Naive B cell (primary cell): ENCODE measurements at regions not wholly inside any gene's neighbourhood (a gene's known extent, or its start where the extent isn't known, plus 50 kb on each side); places are given as distances from the start of the nearest gene placed in this dataset.
A peak's percentile ranks its signal among the peaks of the same experiment; 100 is the strongest.
"Not testable (repeated sequence)": the region's sequence is repeated elsewhere in the genome, so short reads cannot be mapped to it uniquely, and the experiment has no call there.

Experiments
- ATAC-seq, 2 donors: fragments of 150-1000 bp; cut with Tn5 transposase; 2 replicates each; pipeline ENCODE4 v1.10.0; 2021; ENCODE audit warnings: low read depth in 2 of 2, mild to moderate bottlenecking in 2 of 2, moderate library complexity in 2 of 2
- DNase-seq: peaks from one replicate; pipeline ENCODE4 v3.0.0; 2022
- H3K27ac Mint-ChIP-seq, 6 donors: one replicate each; pipeline ENCODE4 v1.8.0; 2020 to 2022; ENCODE audit warnings: mild to moderate bottlenecking in 6 of 6, mixed read lengths in 6 of 6, moderate library complexity in 5 of 6, inconsistent platforms in 2 of 6
- H3K27me3 Mint-ChIP-seq, 3 donors: one replicate each; pipeline ENCODE4 v1.8.0; 2021 to 2022; ENCODE audit warnings: mixed read lengths in 3 of 3, mild to moderate bottlenecking in 1 of 3
- H3K36me3 Mint-ChIP-seq, 2 donors: one replicate each; pipeline ENCODE4 v1.8.0; 2020 to 2022; ENCODE audit warnings: mixed read lengths in 2 of 2, inconsistent platforms in 1 of 2, mild to moderate bottlenecking in 1 of 2
- H3K4me1 Mint-ChIP-seq, 3 donors: one replicate each; pipeline ENCODE4 v1.8.0; 2020 to 2022; ENCODE audit warnings: mixed read lengths in 3 of 3, inconsistent platforms in 1 of 3, mild to moderate bottlenecking in 1 of 3, moderate library complexity in 1 of 3
- H3K4me3 Mint-ChIP-seq, 8 donors: one replicate each; pipeline ENCODE4 v1.8.0; 2020 to 2022; ENCODE audit warnings: mild to moderate bottlenecking in 8 of 8, mixed read lengths in 8 of 8, moderate library complexity in 8 of 8, inconsistent platforms in 2 of 8
- H3K9me3 Mint-ChIP-seq, 7 donors: one replicate each; pipeline ENCODE4 v1.8.0; 2020 to 2022; ENCODE audit warnings: mixed read lengths in 7 of 7, mild to moderate bottlenecking in 5 of 7, inconsistent platforms in 2 of 7, moderate library complexity in 1 of 7

DNA sequence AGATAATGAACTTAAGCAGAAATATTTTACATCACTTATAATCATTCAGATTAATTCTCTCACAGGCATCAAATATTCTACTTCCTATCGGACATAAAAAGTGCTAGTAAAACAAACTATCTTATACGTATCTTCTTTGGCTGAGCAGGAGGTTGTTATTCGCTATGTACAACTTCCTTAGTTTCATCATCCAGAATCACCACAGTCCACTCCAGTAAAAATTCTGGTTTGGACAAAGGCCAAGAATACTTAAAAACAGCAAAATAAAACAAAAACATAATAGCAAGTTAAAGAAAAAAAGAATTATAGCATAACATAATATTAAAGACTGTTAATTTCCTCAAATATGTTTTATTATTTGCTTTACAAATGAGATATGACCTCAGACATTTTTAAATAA lies 1077.1 kb upstream of the CELF4 start:
- DNase-seq (no peak), ATAC-seq (no peak)
- no peak overlapping the region for H3K4me3 Mint-ChIP-seq
- peaks cover 0 to 10% of the 10 kb centered on the region in 2 donors for H3K36me3 Mint-ChIP-seq
- H3K9me3 Mint-ChIP-seq = peaks cover 8 to 24% (median 9%) of the 10 kb centered on the region in 7 donors
- H3K27ac Mint-ChIP-seq = no peak overlapping the region
- H3K4me1 Mint-ChIP-seq = no peaks in the 10 kb centered on the region
- H3K27me3 Mint-ChIP-seq = no peaks in the 10 kb centered on the region

DNA sequence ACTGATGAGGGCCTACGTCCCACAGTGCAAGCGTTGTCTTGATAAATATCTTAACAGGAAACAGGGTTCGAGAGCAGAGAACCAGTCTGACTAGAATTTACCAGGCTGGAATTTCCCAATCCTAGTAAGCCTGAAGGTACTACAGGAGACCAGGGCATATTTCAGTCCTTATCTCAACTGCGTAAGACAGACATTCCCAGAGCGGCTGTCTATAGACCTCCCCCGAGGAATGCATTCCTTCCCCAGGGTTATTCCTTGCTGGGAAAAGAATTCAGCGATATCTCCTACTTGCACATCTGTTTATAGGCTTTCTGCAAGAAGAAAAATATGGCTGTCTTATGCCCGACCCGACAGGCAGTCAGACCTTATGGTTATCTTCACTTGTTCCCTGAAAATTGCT lies 1074.1 kb upstream of the CELF4 start:
- not testable (repeated sequence) for H3K4me3 Mint-ChIP-seq, H3K27me3 Mint-ChIP-seq, H3K27ac Mint-ChIP-seq, ATAC-seq, H3K4me1 Mint-ChIP-seq, H3K36me3 Mint-ChIP-seq, DNase-seq
- H3K9me3 Mint-ChIP-seq = peaks cover 9 to 24% (median 13%) of the 10 kb centered on the region in 7 donors

- Mint-ChIP-seq H3K27ac (no peak overlapping the region), H3K4me3 (no peak overlapping the region), H3K36me3 (peaks cover 0 to 10% of the 10 kb centered on the region in 2 donors), H3K27me3 (no peaks in the 10 kb centered on the region), H3K4me1 (no peaks in the 10 kb centered on the region), H3K9me3 (peaks cover 9 to 23% (median 13%) of the 10 kb centered on the region in 7 donors)
- no peak for ATAC-seq
- DNase-seq = no peak
Observed at GRCh38 chr18:38635709-38636430, 1070.3 kb upstream of the CELF4 start.

DNA sequence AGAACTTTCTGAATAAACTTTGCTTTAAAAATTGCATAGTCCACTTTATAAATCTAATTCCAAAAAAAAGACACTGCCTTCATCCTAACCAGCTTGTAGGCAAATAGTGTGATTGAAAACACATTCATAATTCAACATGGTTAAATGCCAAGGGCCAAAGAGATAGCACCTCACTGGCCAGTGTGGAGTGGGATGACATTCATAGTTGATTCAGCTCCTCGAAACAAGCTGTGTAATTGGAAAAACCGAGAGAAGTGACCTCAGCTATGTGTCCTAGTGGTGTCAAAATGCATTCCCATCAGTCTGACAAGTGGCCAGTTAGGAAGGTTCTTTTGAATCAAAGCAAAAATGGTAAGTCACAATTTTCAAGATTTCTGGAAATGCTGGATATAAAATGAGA lies 1068.5 kb upstream of the CELF4 start:
- ATAC-seq (no peak), DNase-seq (no peak)
- Mint-ChIP-seq H3K4me3 (no peak overlapping the region), H3K27ac (no peak overlapping the region), H3K36me3 (peaks cover 0 to 6% of the 10 kb centered on the region in 2 donors), H3K9me3 (peaks cover 4 to 10% (median 7%) of the 10 kb centered on the region in 7 donors), H3K27me3 (no peaks in the 10 kb centered on the region), H3K4me1 (no peaks in the 10 kb centered on the region)

DNA sequence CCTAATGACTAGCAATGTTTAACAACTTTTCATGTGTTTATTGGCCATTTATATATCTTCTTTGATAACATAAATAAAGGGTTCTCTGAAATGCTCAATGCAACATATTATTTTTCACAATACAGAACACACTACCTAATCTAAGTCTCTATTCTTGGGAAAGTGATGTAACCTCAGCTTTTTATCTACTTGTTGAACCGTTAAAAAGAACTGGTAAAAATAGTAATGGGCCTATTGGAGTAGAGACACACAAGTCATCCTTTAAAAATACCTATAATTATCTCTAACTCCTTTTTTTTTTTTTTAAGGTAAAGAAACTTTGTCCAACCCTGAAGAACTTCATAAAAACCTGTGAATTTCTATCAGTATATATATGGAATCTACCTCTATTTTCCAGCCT lies 1067.7 kb upstream of the CELF4 start:
- Mint-ChIP-seq H3K36me3 (no peaks in the 10 kb centered on the region), H3K9me3 (peaks cover 0 to 4% (median 3%) of the 10 kb centered on the region in 7 donors), H3K27me3 (no peaks in the 10 kb centered on the region), H3K4me3 (no peak overlapping the region), H3K4me1 (no peaks in the 10 kb centered on the region), H3K27ac (no peak overlapping the region)
- DNase-seq (no peak), ATAC-seq (no peak)

GRCh38 chr18:38619129-38619528 lies 1053.5 kb upstream of the CELF4 start:
- no peaks in the 10 kb centered on the region for H3K36me3 Mint-ChIP-seq
- no peaks in the 10 kb centered on the region for H3K4me1 Mint-ChIP-seq
- no peaks in the 10 kb centered on the region for H3K27me3 Mint-ChIP-seq
- peaks cover 0 to 2% (median 0%) of the 10 kb centered on the region in 7 donors for H3K9me3 Mint-ChIP-seq
- no peak for DNase-seq
- H3K27ac Mint-ChIP-seq = no peak overlapping the region
- ATAC-seq = no peak
- no peak overlapping the region for H3K4me3 Mint-ChIP-seq

DNA sequence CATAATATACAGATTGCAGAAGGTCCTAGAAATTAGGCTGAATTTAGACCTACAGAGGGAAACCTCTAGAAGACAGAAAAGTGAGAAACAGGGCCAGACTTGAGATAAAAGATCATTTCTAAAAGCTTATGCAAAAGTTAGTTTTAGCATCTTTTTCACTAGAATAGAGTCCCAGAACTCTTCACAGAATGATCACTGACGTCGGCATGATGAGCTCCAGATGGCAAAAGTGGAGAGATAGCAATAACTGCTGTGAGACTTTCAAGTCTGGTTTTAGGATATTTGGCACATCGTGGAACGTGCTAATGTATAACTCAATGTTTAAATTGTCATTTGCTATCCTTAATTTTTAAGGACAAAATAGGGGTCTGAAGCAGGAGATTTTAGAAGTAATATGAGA lies 1050.7 kb upstream of the CELF4 start:
- no peak overlapping the region for H3K27ac Mint-ChIP-seq
- ATAC-seq (no peak), DNase-seq (no peak)
- no peaks in the 10 kb centered on the region for H3K9me3 Mint-ChIP-seq
- H3K36me3 Mint-ChIP-seq = no peaks in the 10 kb centered on the region
- no peaks in the 10 kb centered on the region for H3K27me3 Mint-ChIP-seq
- H3K4me3 Mint-ChIP-seq = no peak overlapping the region
- peaks cover 4 to 7% (median 6%) of the 10 kb centered on the region in 3 donors for H3K4me1 Mint-ChIP-seq

- no peak for ATAC-seq
- H3K4me1 Mint-ChIP-seq = peaks cover 9 to 15% (median 9%) of the 10 kb centered on the region in 3 donors
- H3K27me3 Mint-ChIP-seq = no peaks in the 10 kb centered on the region
- no peak overlapping the region for H3K27ac Mint-ChIP-seq
- DNase-seq = no peak
- no peak overlapping the region for H3K4me3 Mint-ChIP-seq
- H3K9me3 Mint-ChIP-seq = peaks cover 0 to 2% (median 0%) of the 10 kb centered on the region in 7 donors
- H3K36me3 Mint-ChIP-seq = no peaks in the 10 kb centered on the region
Observed at GRCh38 chr18:38612904-38613303, 1047.3 kb upstream of the CELF4 start.

DNA sequence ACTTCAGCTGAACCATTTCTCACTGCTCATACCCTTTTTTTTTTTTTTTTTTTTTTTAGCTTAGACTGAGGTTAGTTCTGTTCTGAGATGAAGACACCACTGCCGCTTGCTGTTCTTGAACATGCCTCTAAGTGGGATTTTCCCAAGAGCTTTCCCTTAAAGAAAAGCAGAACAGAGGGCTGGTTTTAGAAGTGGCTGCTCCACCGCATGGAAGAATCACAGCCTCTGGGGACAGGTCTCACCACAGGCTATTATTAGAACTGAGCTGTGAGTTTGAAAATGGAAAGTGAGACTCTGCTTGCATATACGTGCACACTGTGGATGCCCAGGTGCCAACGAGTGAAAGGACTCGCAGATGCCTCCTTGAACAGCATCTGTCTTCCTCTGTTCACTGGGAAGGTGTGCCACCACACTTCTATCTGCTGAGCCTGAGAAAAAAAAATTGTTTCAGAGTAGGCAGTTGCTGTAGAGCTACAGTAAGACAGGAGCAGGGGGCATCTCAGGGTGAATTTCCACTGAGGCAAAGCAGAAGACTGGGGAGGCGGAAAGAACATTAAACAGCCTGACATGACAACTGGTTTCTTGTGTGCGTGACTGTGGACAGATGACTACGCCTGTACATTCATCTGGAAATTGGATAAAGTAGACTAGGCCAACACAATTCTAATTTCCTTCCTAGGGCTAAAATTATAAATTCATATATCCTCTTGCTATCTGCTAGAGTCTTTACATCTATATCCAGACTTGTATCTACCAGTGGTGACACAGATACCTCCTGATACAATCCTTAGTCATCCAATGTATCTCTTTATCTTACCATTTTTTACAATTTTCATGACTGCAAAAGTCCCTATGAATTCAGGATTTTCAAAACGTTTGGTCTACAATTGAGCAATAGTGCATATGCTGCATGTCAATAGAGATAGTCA lies 1045.7 kb upstream of the CELF4 start:
- H3K4me1 Mint-ChIP-seq = peaks cover 9 to 15% (median 9%) of the 10 kb centered on the region in 3 donors
- peak overlapping the region in 1 of 6 donors; percentile 44 for H3K27ac Mint-ChIP-seq
- peaks cover 0 to 2% (median 0%) of the 10 kb centered on the region in 7 donors for H3K9me3 Mint-ChIP-seq
- ATAC-seq = peak in 1 of 2 donors; percentile 35
- H3K36me3 Mint-ChIP-seq = no peaks in the 10 kb centered on the region
- no peaks in the 10 kb centered on the region for H3K27me3 Mint-ChIP-seq
- no peak for DNase-seq
- peak overlapping the region in 3 of 8 donors; percentile 33 to 37 (median 34) for H3K4me3 Mint-ChIP-seq

DNA sequence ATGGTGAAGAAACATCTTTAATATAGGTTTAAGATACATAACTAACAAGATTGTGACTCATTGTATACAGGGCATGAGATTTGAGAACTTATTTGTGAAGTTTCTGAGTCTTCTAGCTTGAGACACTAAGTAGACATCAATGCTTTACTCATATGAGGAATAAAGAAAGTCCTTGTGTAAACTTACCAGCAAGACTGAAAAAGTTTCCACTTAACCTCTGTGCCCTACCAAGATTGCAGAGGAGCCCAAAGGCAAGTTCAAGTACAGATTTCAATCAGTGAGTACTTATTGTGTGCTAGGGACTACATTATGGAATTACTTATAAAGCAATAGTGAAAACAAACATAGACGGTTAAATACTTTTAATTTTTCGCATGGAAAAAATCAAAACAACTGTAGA lies 1041.2 kb upstream of the CELF4 start:
- ATAC-seq (no peak), DNase-seq (no peak)
- Mint-ChIP-seq H3K9me3 (peaks cover 0 to 2% (median 0%) of the 10 kb centered on the region in 7 donors), H3K36me3 (no peaks in the 10 kb centered on the region), H3K27me3 (no peaks in the 10 kb centered on the region), H3K4me1 (peaks cover 7 to 14% (median 9%) of the 10 kb centered on the region in 3 donors), H3K27ac (no peak overlapping the region), H3K4me3 (no peak overlapping the region)

DNA sequence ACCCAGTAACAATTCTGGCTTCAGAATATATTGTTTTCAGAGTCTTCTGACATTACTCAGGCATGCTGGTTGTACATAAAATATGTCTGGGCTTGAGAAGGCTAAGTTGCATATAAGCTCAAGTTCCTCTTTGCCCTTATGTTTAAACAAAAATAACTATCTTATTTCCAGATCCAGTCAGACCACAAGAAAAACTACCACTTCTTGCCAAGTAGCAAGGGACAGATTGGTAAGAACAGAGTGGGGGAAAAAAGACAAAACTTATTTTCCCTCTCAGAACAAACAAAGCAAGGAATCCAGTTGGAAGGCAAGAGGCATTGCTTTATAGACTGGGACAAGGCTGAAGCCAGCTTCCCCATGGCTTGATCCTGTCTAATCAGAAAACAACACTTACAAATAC lies 1036.7 kb upstream of the CELF4 start:
- Mint-ChIP-seq H3K4me1 (no peaks in the 10 kb centered on the region), H3K27me3 (no peaks in the 10 kb centered on the region), H3K36me3 (no peaks in the 10 kb centered on the region), H3K4me3 (no peak overlapping the region), H3K27ac (no peak overlapping the region), H3K9me3 (peaks cover 0 to 4% (median 0%) of the 10 kb centered on the region in 7 donors)
- DNase-seq = no peak
- no peak for ATAC-seq

GRCh38 chr18:38587571-38587970 lies 1022.0 kb upstream of the CELF4 start:
- DNase-seq = no peak
- no peaks in the 10 kb centered on the region for H3K27me3 Mint-ChIP-seq
- H3K36me3 Mint-ChIP-seq = no peaks in the 10 kb centered on the region
- H3K4me3 Mint-ChIP-seq = no peak overlapping the region
- no peak for ATAC-seq
- H3K4me1 Mint-ChIP-seq = no peaks in the 10 kb centered on the region
- H3K9me3 Mint-ChIP-seq = no peaks in the 10 kb centered on the region
- no peak overlapping the region for H3K27ac Mint-ChIP-seq

- peaks cover 0 to 5% (median 0%) of the 10 kb centered on the region in 7 donors for H3K9me3 Mint-ChIP-seq
- ATAC-seq = no peak
- H3K27me3 Mint-ChIP-seq = no peaks in the 10 kb centered on the region
- no peaks in the 10 kb centered on the region for H3K36me3 Mint-ChIP-seq
- H3K4me3 Mint-ChIP-seq = no peak overlapping the region
- H3K4me1 Mint-ChIP-seq = peaks cover 0 to 5% (median 2%) of the 10 kb centered on the region in 3 donors
- DNase-seq = no peak
- H3K27ac Mint-ChIP-seq = no peak overlapping the region
Observed at GRCh38 chr18:38586327-38586726, 1020.7 kb upstream of the CELF4 start.

GRCh38 chr18:38579764-38580163 lies 1014.2 kb upstream of the CELF4 start:
- Mint-ChIP-seq H3K27me3 (no peaks in the 10 kb centered on the region), H3K9me3 (peaks cover 0 to 5% (median 0%) of the 10 kb centered on the region in 7 donors), H3K36me3 (no peaks in the 10 kb centered on the region), H3K4me1 (peaks cover 0 to 5% (median 3%) of the 10 kb centered on the region in 3 donors), H3K4me3 (no peak overlapping the region), H3K27ac (peak overlapping the region in 1 of 6 donors; percentile 12)
- DNase-seq = no peak
- ATAC-seq = no peak
